Keratinocyte (primary cell): ENCODE measurements at regions not wholly inside any gene's neighbourhood (a gene's known extent, or its start where the extent isn't known, plus 50 kb on each side); places are given as distances from the start of the nearest gene placed in this dataset.
A peak's percentile ranks its signal among the peaks of the same experiment; 100 is the strongest.

Source experiments
- DNase-seq: peaks from one replicate; pipeline ENCODE4 v3.0.0-alpha.2; 2011; ENCODE audit warnings: low read depth, missing footprints, low spot score
- FAIRE-seq: peaks from 2 replicates; lab custom pipeline; 2011; peaks lifted over from hg19 to GRCh38; lab: Jason Lieb, UNC
- H2AFZ ChIP-seq: 2 replicates; pipeline ENCODE4 v1.6.0; 2012; ENCODE audit warnings: low read length, control low read depth, inconsistent platforms; ENCODE audit not compliant: control insufficient read depth
- H3K27ac ChIP-seq: 2 replicates; pipeline ENCODE4 v1.5.1; 2011; ENCODE audit warnings: low read length; ENCODE audit not compliant: control insufficient read depth, insufficient read depth
- H3K27me3 ChIP-seq: 3 replicates; pipeline ENCODE4 v1.6.0; 2011; ENCODE audit warnings: low read length; ENCODE audit not compliant: control insufficient read depth, insufficient read depth; ENCODE audit errors: extremely low read depth
- H3K36me3 ChIP-seq, 2 experiments: 2 replicates in 1 of 2; 3 replicates in 1 of 2; pipeline ENCODE4 v1.5.1; 2011; ENCODE audit warnings: low read length in 2 of 2, mild to moderate bottlenecking in 1 of 2; ENCODE audit not compliant: control insufficient read depth in 2 of 2, insufficient read depth in 2 of 2; ENCODE audit errors: extremely low read depth in 1 of 2
- H3K4me1 ChIP-seq: 3 replicates; pipeline ENCODE4 v1.5.1; 2011; ENCODE audit warnings: low read length; ENCODE audit not compliant: control insufficient read depth, insufficient read depth; ENCODE audit errors: extremely low read depth
- H3K4me2 ChIP-seq: 3 replicates; pipeline ENCODE4 v1.6.0; 2011; ENCODE audit warnings: low read depth, low read length; ENCODE audit not compliant: control insufficient read depth, insufficient read depth; ENCODE audit errors: extremely low read depth
- H3K4me3 ChIP-seq, 3 experiments: fragments of 200-600 bp in 1 of 3; sonication (generic) in 1 of 3; 2 replicates in 2 of 3; 3 replicates in 1 of 3; pipeline ENCODE4 v1.5.1; 2011 to 2016; ENCODE audit warnings: low read length in 3 of 3, mild to moderate bottlenecking in 3 of 3, control low read depth in 2 of 3, inconsistent platforms in 1 of 3, low read depth in 1 of 3, mixed read lengths in 1 of 3, mixed run types in 1 of 3, moderate library complexity in 1 of 3; ENCODE audit not compliant: control insufficient read depth in 2 of 3, insufficient read depth in 2 of 3; ENCODE audit errors: extremely low read depth in 1 of 3
- H3K79me2 ChIP-seq: 2 replicates; pipeline ENCODE4 v1.6.0; 2012; ENCODE audit warnings: low read length; ENCODE audit not compliant: control insufficient read depth, insufficient read depth
- H3K9ac ChIP-seq: 3 replicates; pipeline ENCODE4 v1.6.0; 2011; ENCODE audit warnings: low read length; ENCODE audit not compliant: control insufficient read depth, insufficient read depth; ENCODE audit errors: extremely low read depth
- H3K9me1 ChIP-seq: 3 replicates; pipeline ENCODE4 v1.6.0; 2011; ENCODE audit warnings: low read length; ENCODE audit not compliant: control insufficient read depth, insufficient read depth; ENCODE audit errors: extremely low read depth
- H3K9me3 ChIP-seq: 2 replicates; pipeline ENCODE4 v1.5.1; 2012; ENCODE audit warnings: low read depth, low read length; ENCODE audit not compliant: control insufficient read depth
- H4K20me1 ChIP-seq: 3 replicates; pipeline ENCODE4 v1.6.0; 2011; ENCODE audit warnings: low read length; ENCODE audit not compliant: control insufficient read depth, insufficient read depth; ENCODE audit errors: extremely low read depth
- EZH2 ChIP-seq: IDR thresholded peaks from one replicate; pipeline ENCODE4 v1.6.1; 2012; ENCODE audit warnings: inconsistent platforms, mild to moderate bottlenecking, low read length, moderate library complexity
- dilution Hi-C: fragments of 300-500 bp; cut with MboI; formaldehyde crosslinking; loops from one replicate; pipeline ENCODE4 v1.7.0; 2020; ENCODE audit warnings: low sequenced_read_pairs; ENCODE audit not compliant: extremely low pct_ligation_motif_present
- TF ChIP-seq, protein P1 (sequence below), 3 experiments: IDR thresholded peaks in 1 of 3; conservative IDR thresholded peaks in 1 of 3; optimal IDR thresholded peaks in 1 of 3; 2 replicates in 2 of 3; 3 replicates in 1 of 3; pipeline versions ENCODE3 to v1.5.1; 2011; ENCODE audit warnings: low read length in 3 of 3, mild to moderate bottlenecking in 3 of 3, moderate library complexity in 2 of 3, control low read depth in 1 of 3, inconsistent platforms in 1 of 3; ENCODE audit not compliant: insufficient read depth in 2 of 3; ENCODE audit errors: extremely low read depth in 1 of 3

DNA sequence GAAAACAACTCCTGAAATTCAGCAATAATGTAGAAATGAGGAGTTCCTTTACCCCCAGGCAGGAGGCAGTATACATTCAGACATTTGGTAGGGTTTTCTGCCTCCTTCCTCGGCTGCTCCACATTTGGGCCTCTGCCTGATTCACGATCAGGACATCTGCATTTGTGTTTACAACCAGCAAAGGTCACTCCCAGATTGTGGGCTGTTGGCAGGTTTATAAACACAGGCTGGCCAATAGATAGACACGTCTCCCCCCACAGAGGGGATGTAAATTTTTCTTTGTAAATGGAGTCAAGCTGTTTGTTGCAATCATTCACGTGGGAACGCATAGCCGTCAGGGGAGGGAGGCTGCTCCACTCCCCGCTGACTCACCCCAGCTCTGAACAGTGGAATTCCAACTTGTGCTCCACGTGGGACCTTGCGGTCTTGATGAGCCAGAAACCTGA is 252.1 kb upstream of the N4BP1 start:
- no peak for TF ChIP-seq EZH2
- TF ChIP-seq, protein P1, sequence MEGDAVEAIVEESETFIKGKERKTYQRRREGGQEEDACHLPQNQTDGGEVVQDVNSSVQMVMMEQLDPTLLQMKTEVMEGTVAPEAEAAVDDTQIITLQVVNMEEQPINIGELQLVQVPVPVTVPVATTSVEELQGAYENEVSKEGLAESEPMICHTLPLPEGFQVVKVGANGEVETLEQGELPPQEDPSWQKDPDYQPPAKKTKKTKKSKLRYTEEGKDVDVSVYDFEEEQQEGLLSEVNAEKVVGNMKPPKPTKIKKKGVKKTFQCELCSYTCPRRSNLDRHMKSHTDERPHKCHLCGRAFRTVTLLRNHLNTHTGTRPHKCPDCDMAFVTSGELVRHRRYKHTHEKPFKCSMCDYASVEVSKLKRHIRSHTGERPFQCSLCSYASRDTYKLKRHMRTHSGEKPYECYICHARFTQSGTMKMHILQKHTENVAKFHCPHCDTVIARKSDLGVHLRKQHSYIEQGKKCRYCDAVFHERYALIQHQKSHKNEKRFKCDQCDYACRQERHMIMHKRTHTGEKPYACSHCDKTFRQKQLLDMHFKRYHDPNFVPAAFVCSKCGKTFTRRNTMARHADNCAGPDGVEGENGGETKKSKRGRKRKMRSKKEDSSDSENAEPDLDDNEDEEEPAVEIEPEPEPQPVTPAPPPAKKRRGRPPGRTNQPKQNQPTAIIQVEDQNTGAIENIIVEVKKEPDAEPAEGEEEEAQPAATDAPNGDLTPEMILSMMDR (optimal IDR thresholded peaks at IDR 0.05 in 1 of 3, IDR thresholded peaks at IDR 0.05 in 1 of 3, conservative IDR thresholded peaks at IDR 0.05 in 1 of 3; ENCODE audit: extremely low read depth in 1 of 3, insufficient read depth in 2 of 3, low read length in 3 of 3) = peak; percentile 19 to 28 (median 23)
- Histone ChIP-seq H3K9me1 (no peaks in the 10 kb centered on the region), H4K20me1 (no peaks in the 10 kb centered on the region), H3K36me3 (no peaks in the 10 kb centered on the region), H3K27ac (no peak overlapping the region), H3K9ac (no peak overlapping the region), H2AFZ (no peak overlapping the region), H3K4me1 (no peaks in the 10 kb centered on the region), H3K4me2 (no peak overlapping the region), H3K9me3 (no peaks in the 10 kb centered on the region), H3K4me3 (no peak overlapping the region), H3K79me2 (no peaks in the 10 kb centered on the region), H3K27me3 (no peaks in the 10 kb centered on the region)
- DNase-seq = peak; percentile 15
- dilution Hi-C loops = no loop called here
- FAIRE-seq = no peak

DNA sequence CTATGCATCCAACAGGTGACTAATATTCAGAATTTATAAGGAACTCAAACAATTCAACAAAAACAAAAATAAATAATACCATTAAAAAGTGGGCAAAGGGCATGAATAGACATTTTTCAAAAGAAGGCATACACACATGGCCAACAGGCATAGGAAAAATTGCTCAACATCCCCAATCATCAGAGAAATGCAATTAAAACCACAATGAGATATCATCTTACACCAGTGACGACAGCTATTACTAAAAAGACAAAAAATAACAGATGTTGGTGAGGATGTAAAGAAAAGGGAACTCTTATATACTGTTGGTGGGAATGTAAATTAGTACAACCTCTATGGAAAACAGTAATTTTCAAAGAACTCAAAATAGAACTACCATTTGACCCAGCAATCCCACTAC is 250.4 kb upstream of the N4BP1 start:
- H2AFZ ChIP-seq = no peak overlapping the region
- no peaks in the 10 kb centered on the region for H3K27me3 ChIP-seq
- no peaks in the 10 kb centered on the region for H3K4me1 ChIP-seq
- dilution Hi-C loops = no loop called here
- H4K20me1 ChIP-seq = no peaks in the 10 kb centered on the region
- H3K27ac ChIP-seq = no peak overlapping the region
- no peaks in the 10 kb centered on the region for H3K79me2 ChIP-seq
- H3K36me3 ChIP-seq = no peaks in the 10 kb centered on the region
- no peaks in the 10 kb centered on the region for H3K9me3 ChIP-seq
- TF ChIP-seq, protein P1 (optimal IDR thresholded peaks at IDR 0.05 in 1 of 3, IDR thresholded peaks at IDR 0.05 in 1 of 3, conservative IDR thresholded peaks at IDR 0.05 in 1 of 3; ENCODE audit: extremely low read depth in 1 of 3, insufficient read depth in 2 of 3, low read length in 3 of 3) = no peak
- TF ChIP-seq EZH2 = no peak
- H3K4me3 ChIP-seq = no peak overlapping the region
- H3K9ac ChIP-seq = no peak overlapping the region
- FAIRE-seq (no peak), DNase-seq (no peak)
- no peaks in the 10 kb centered on the region for H3K9me1 ChIP-seq
- H3K4me2 ChIP-seq = no peak overlapping the region
